Activated CD8-positive, alpha-beta T cell treated with anti-CD3 and anti-CD28 coated beads for 36 hours (primary cell): ENCODE measurements at regions not wholly inside any gene's neighbourhood (a gene's known extent, or its start where the extent isn't known, plus 50 kb on each side); places are given as distances from the start of the nearest gene placed in this dataset.
"Not testable (repeated sequence)": the region's sequence is repeated elsewhere in the genome, so short reads cannot be mapped to it uniquely, and the experiment has no call there.

Experiments used
- ATAC-seq: fragments of 200-7000 bp; cut with Tn5 transposase; one replicate; pipeline ENCODE4 v1.10.0; 2021; ENCODE audit warnings: mild to moderate bottlenecking, moderate library complexity
- CTCF ChIA-PET: fragments of 350-600 bp; sonication (Branson Sonifier 250); formaldehyde crosslinking; loops from one replicate; lab custom pipeline; 2021; ENCODE audit warnings: antibody characterized with exemption; lab: Charles Lee
- POLR2A ChIA-PET: fragments of 350-600 bp; sonication (Branson Sonifier 250); formaldehyde crosslinking; loops from one replicate; lab custom pipeline; 2021; ENCODE audit warnings: antibody characterized with exemption; lab: Charles Lee
- DNase-seq: peaks from one replicate; pipeline ENCODE4 v3.0.0-alpha.2; 2020
- H3K27ac Mint-ChIP-seq: one replicate; pipeline ENCODE4 v1.8.0; 2021; ENCODE audit warnings: mild to moderate bottlenecking, mixed read lengths
- H3K27me3 Mint-ChIP-seq: one replicate; pipeline ENCODE4 v1.8.0; 2021; ENCODE audit warnings: mixed read lengths
- H3K36me3 Mint-ChIP-seq: one replicate; pipeline ENCODE4 v1.8.0; 2021; ENCODE audit warnings: low read depth, mixed read lengths
- H3K4me1 Mint-ChIP-seq: one replicate; pipeline ENCODE4 v1.8.0; 2021; ENCODE audit warnings: low read depth, mixed read lengths
- H3K4me3 Mint-ChIP-seq: one replicate; pipeline ENCODE4 v1.8.0; 2021; ENCODE audit warnings: mild to moderate bottlenecking, moderate library complexity, mixed read lengths
- H3K9me3 Mint-ChIP-seq: one replicate; pipeline ENCODE4 v1.8.0; 2021; ENCODE audit warnings: mixed read lengths
- CTCF ChIP-seq: fragments of 200-600 bp; IDR thresholded peaks from one replicate; pipeline ENCODE4 v1.8.0; 2022; ENCODE audit warnings: antibody characterized with exemption, mild to moderate bottlenecking
- intact Hi-C: fragments of 100-400 bp; cut with micrococcal nuclease; formaldehyde crosslinking; loops from one replicate; pipeline ENCODE4 v1.10.0; 2022

DNA sequence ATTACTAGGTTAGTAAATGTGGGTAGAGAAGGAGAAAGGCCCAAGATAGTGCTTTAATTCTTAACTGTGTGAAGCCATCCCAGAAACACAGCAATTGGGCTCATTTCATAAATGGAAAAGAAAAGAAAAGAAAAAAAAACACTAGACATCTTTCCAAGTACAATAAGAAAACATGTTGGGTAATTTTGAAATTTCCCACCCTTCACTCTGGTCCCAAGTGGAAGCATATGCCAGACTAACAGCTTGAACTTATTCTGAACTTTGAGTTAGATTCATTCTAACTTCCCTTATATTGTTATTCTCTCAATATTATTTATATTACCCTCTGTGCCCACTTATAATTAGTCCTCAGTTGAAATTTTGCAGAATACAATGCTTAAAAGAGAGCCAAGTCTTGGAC lies 113.4 kb upstream of the GHR start:
- intact Hi-C loops: no loop called here

DNA sequence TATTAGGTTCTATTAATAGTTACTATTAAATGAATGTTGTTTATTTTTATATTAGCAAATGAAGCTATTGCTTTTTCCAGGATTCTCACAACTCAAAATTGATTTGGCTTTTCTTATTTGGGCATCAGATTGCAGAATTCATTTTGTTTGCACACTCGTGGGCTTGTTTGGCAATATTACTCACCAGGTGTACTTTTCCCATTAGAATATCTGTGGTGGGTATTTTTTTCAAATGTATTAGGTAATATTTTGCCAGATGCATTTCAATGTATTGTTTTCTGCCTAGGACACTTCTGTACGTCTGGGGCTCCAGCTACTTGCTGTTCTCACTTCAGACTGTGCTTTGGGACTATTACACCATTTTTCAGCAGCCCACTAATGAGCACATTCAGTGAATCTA lies 108.0 kb upstream of the GHR start:
- Mint-ChIP-seq H3K27ac (no peak overlapping the region), H3K9me3 (peaks cover 8% of the 10 kb centered on the region), H3K36me3 (no peaks in the 10 kb centered on the region), H3K4me3 (no peak overlapping the region), H3K4me1 (no peaks in the 10 kb centered on the region), H3K27me3 (no peaks in the 10 kb centered on the region)
- CTCF ChIA-PET: no interaction called here
- no peak for TF ChIP-seq CTCF
- ATAC-seq (no peak), DNase-seq (no peak)
- POLR2A ChIA-PET: no interaction called here
- intact Hi-C loops: no loop called here

More for the DNA sequence above, 113.4 kb upstream of the GHR start:
- ChIA-PET POLR2A (no interaction called here), CTCF (no interaction called here)
- no peaks in the 10 kb centered on the region for H3K4me1 Mint-ChIP-seq
- TF ChIP-seq CTCF: no peak
- H3K27ac Mint-ChIP-seq: no peak overlapping the region
- H3K27me3 Mint-ChIP-seq: no peaks in the 10 kb centered on the region
- DNase-seq (no peak), ATAC-seq (no peak)
- no peaks in the 10 kb centered on the region for H3K9me3 Mint-ChIP-seq
- H3K4me3 Mint-ChIP-seq: no peak overlapping the region
- no peaks in the 10 kb centered on the region for H3K36me3 Mint-ChIP-seq

GRCh38 chr5:42317575-42317974 lies 105.7 kb upstream of the GHR start:
- no peaks in the 10 kb centered on the region for H3K27me3 Mint-ChIP-seq
- DNase-seq (no peak), ATAC-seq (no peak)
- ChIA-PET CTCF (no interaction called here), POLR2A (no interaction called here)
- H3K4me1 Mint-ChIP-seq: no peaks in the 10 kb centered on the region
- no peaks in the 10 kb centered on the region for H3K36me3 Mint-ChIP-seq
- peaks cover 8% of the 10 kb centered on the region for H3K9me3 Mint-ChIP-seq
- no peak overlapping the region for H3K4me3 Mint-ChIP-seq
- intact Hi-C loops: no loop called here
- no peak overlapping the region for H3K27ac Mint-ChIP-seq
- no peak for TF ChIP-seq CTCF

DNA sequence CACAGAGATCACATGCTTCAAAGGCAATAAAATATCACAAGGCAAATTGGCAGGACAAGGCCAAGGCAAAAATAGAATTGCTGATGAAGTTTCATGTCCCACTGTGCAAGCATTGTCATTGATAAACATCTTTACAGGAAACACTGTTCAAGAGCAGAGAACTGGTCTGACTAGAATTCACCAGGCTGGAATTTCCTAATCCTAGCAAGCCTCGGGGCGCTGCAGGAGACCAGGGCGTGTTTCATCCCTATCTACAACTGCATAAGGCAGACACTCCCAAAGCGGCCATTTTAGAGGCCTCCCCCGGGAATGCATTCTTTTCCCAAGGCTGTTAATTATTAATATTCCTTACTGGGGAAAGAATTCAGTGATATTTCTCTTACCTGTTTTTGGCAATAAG lies 103.7 kb upstream of the GHR start:
- H3K27ac Mint-ChIP-seq, H3K4me3 Mint-ChIP-seq, H3K36me3 Mint-ChIP-seq, DNase-seq, H3K4me1 Mint-ChIP-seq, H3K9me3 Mint-ChIP-seq, ATAC-seq, H3K27me3 Mint-ChIP-seq, intact Hi-C loops, CTCF ChIA-PET, POLR2A ChIA-PET: not testable (repeated sequence)

DNA sequence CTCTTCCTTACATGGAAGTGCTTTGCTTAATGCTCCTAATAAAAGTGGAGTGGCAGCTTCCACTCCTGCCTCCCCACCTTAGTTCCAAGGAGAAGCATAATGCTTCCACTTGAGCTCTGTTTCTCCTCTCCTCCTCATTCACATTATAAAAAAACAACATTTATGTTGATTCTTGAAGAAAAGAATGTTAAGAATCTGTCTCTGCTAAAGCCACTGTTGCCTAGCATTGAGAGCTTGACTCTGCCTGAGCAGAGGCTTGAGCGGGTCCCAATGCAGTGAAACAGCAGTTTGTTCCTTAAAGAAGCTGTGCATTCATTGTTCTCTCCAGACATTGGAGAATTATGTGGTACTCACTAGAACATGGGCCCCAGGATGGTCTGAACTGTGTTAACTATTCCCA lies 101.5 kb upstream of the GHR start:
- H3K9me3 Mint-ChIP-seq: peaks cover 11% of the 10 kb centered on the region
- DNase-seq (no peak), ATAC-seq (no peak)
- TF ChIP-seq CTCF: no peak
- H3K4me3 Mint-ChIP-seq: no peak overlapping the region
- ChIA-PET POLR2A (no interaction called here), CTCF (interaction anchor here (0.7 kb wide), 1 partner anchor 17 kb away, joined by 3 read pairs; no protein-coding TSS in a partner anchor)
- no peak overlapping the region for H3K27ac Mint-ChIP-seq
- H3K27me3 Mint-ChIP-seq: peaks cover 1% of the 10 kb centered on the region
- no peaks in the 10 kb centered on the region for H3K36me3 Mint-ChIP-seq
- H3K4me1 Mint-ChIP-seq: no peaks in the 10 kb centered on the region
- intact Hi-C loops: no loop called here

- H3K4me3 Mint-ChIP-seq: no peak overlapping the region
- POLR2A ChIA-PET: no interaction called here
- CTCF ChIA-PET: no interaction called here
These were observed 86.1 kb upstream of the GHR start for GRCh38 chr5:42337143-42337542.

More at GRCh38 chr5:42337143-42337542, 86.1 kb upstream of the GHR start:
- Mint-ChIP-seq H3K27ac (no peak overlapping the region), H3K4me1 (no peaks in the 10 kb centered on the region), H3K36me3 (no peaks in the 10 kb centered on the region), H3K9me3 (peaks cover 21% of the 10 kb centered on the region), H3K27me3 (no peaks in the 10 kb centered on the region)
- intact Hi-C loops: no loop called here
- no peak for TF ChIP-seq CTCF
- DNase-seq: no peak
- ATAC-seq: no peak
